SK-N-SH treated with all-trans-retinoic acid at 6 μM for 48 hours (cell line): ENCODE measurements at regions not wholly inside any gene's neighbourhood (a gene's known extent, or its start where the extent isn't known, plus 50 kb on each side); places are given as distances from the start of the nearest gene placed in this dataset.

Experiments used
- ARNTL ChIP-seq: fragments of 450-650 bp; formaldehyde crosslinking; IDR thresholded peaks from 2 replicates; pipeline ENCODE4 v1.5.0; 2020; ENCODE audit warnings: low read depth, mild to moderate bottlenecking, moderate library complexity, borderline replicate concordance
- BACH2 ChIP-seq: fragments of 250-450 bp; sonication (Bioruptor Pico); IDR thresholded peaks from 2 replicates; pipeline ENCODE4 v1.9.0; 2021; ENCODE audit warnings: mild to moderate bottlenecking, borderline replicate concordance
- CREB5 ChIP-seq: fragments of 250-450 bp; sonication (Bioruptor Pico); IDR thresholded peaks from 2 replicates; pipeline ENCODE4 v1.5.1; 2020; ENCODE audit warnings: low read depth, mild to moderate bottlenecking, moderate library complexity
- ESRRG ChIP-seq: fragments of 250-450 bp; sonication (Bioruptor Pico); IDR thresholded peaks from 2 replicates; pipeline ENCODE4 v1.6.1; 2021; ENCODE audit warnings: mild to moderate bottlenecking
- PATZ1 ChIP-seq: fragments of 250-450 bp; sonication (Bioruptor Pico); IDR thresholded peaks from 2 replicates; pipeline ENCODE4 v1.8.0; 2020; ENCODE audit warnings: mild to moderate bottlenecking, moderate library complexity, borderline replicate concordance
- RARB ChIP-seq: fragments of 250-450 bp; sonication (Bioruptor Pico); IDR thresholded peaks from 2 replicates; pipeline ENCODE4 v1.8.0; 2021; ENCODE audit warnings: mild to moderate bottlenecking, moderate library complexity
- TCF4 ChIP-seq: fragments of 250-450 bp; sonication (Bioruptor Pico); IDR thresholded peaks from 2 replicates; pipeline ENCODE4 v1.8.0; 2021; ENCODE audit warnings: mild to moderate bottlenecking, moderate library complexity, borderline replicate concordance
- TSHZ2 ChIP-seq: fragments of 250-450 bp; sonication (Bioruptor Pico); IDR thresholded peaks from 2 replicates; pipeline ENCODE4 v1.5.0; 2020; ENCODE audit warnings: mild to moderate bottlenecking, moderate library complexity
- ZC3H10 ChIP-seq: fragments of 250-450 bp; sonication (Bioruptor Pico); IDR thresholded peaks from 2 replicates; pipeline ENCODE4 v1.5.1; 2021; ENCODE audit warnings: mild to moderate bottlenecking, moderate library complexity
- ZFP3 ChIP-seq: fragments of 250-450 bp; sonication (Bioruptor Pico); IDR thresholded peaks from 2 replicates; pipeline ENCODE4 v1.5.0; 2020; ENCODE audit warnings: mild to moderate bottlenecking, moderate library complexity
- ZFP30 ChIP-seq: fragments of 450-650 bp; formaldehyde crosslinking; IDR thresholded peaks from 2 replicates; pipeline ENCODE4 v1.5.0; 2022; ENCODE audit warnings: mild to moderate bottlenecking, moderate library complexity
- ZNF8 ChIP-seq: fragments of 450-650 bp; formaldehyde crosslinking; IDR thresholded peaks from 2 replicates; pipeline ENCODE4 v1.5.0; 2020; ENCODE audit warnings: mild to moderate bottlenecking, moderate library complexity

GRCh38 chr11:70524096-70524922 lies 126.0 kb downstream of the CTTN start:
- TF ChIP-seq TSHZ2 (no peak), ZC3H10 (CRISPR knock-in tag) (no peak), ARNTL (CRISPR knock-in tag) (no peak), ZFP30 (CRISPR knock-in tag) (no peak), ZNF8 (CRISPR knock-in tag) (no peak), PATZ1 (CRISPR knock-in tag) (no peak), ZFP3 (no peak), RARB (CRISPR knock-in tag) (no peak), ESRRG (CRISPR knock-in tag) (no peak), CREB5 (no peak), BACH2 (no peak), TCF4 (CRISPR knock-in tag) (no peak)
